ENCODE measurements at regions not wholly inside any gene's neighbourhood (a gene's known extent, or its start where the extent isn't known, plus 50 kb on each side); places are given as distances from the start of the nearest gene placed in this dataset.
"Not testable (repeated sequence)": the region's sequence is repeated elsewhere in the genome, so short reads cannot be mapped to it uniquely, and the experiment has no call there.

- Histone ChIP-seq H3K27me3 (ENCODE audit: control insufficient read depth, insufficient read depth, low read length) (no peaks in the 10 kb centered on the region), H3K9me3 (ENCODE audit: control insufficient read depth, insufficient read depth, low read length) (no peaks in the 10 kb centered on the region), H3K36me3 (ENCODE audit: control insufficient read depth, insufficient read depth, low read length) (no peaks in the 10 kb centered on the region), H3K4me3 (ENCODE audit: low read depth, low read length) (no peak overlapping the region), H3K9ac (ENCODE audit: low read depth, low read length) (no peak overlapping the region), H3K4me1 (ENCODE audit: control insufficient read depth, insufficient read depth, low read length) (no peaks in the 10 kb centered on the region)
These were observed 412.1 kb downstream of the SMARCA1 start for GRCh38 chrX:129111081-129111798.

GRCh38 chrX:129108936-129109335 lies 414.4 kb downstream of the SMARCA1 start:
- Histone ChIP-seq H3K36me3 (ENCODE audit: control insufficient read depth, insufficient read depth, low read length) (no peaks in the 10 kb centered on the region), H3K4me3 (ENCODE audit: low read depth, low read length) (no peak overlapping the region), H3K4me1 (ENCODE audit: control insufficient read depth, insufficient read depth, low read length) (no peaks in the 10 kb centered on the region), H3K9ac (ENCODE audit: low read depth, low read length) (no peak overlapping the region), H3K27me3 (ENCODE audit: control insufficient read depth, insufficient read depth, low read length) (no peaks in the 10 kb centered on the region), H3K9me3 (ENCODE audit: control insufficient read depth, insufficient read depth, low read length) (no peaks in the 10 kb centered on the region)

GRCh38 chrX:129099207-129099606 lies 424.1 kb downstream of the SMARCA1 start:
- H3K9ac ChIP-seq (ENCODE audit: low read depth, low read length): no peak overlapping the region
- H3K36me3 ChIP-seq (ENCODE audit: control insufficient read depth, insufficient read depth, low read length): no peaks in the 10 kb centered on the region
- H3K4me1 ChIP-seq (ENCODE audit: control insufficient read depth, insufficient read depth, low read length): peaks cover 6% of the 10 kb centered on the region
- H3K4me3 ChIP-seq (ENCODE audit: low read depth, low read length): no peak overlapping the region
- no peaks in the 10 kb centered on the region for H3K27me3 ChIP-seq (ENCODE audit: control insufficient read depth, insufficient read depth, low read length)
- no peaks in the 10 kb centered on the region for H3K9me3 ChIP-seq (ENCODE audit: control insufficient read depth, insufficient read depth, low read length)

GRCh38 chrX:129097668-129098067 lies 425.6 kb downstream of the SMARCA1 start:
- H3K4me3 ChIP-seq (ENCODE audit: low read depth, low read length): no peak overlapping the region
- no peak overlapping the region for H3K9ac ChIP-seq (ENCODE audit: low read depth, low read length)
- no peaks in the 10 kb centered on the region for H3K36me3 ChIP-seq (ENCODE audit: control insufficient read depth, insufficient read depth, low read length)
- no peaks in the 10 kb centered on the region for H3K27me3 ChIP-seq (ENCODE audit: control insufficient read depth, insufficient read depth, low read length)
- H3K4me1 ChIP-seq (ENCODE audit: control insufficient read depth, insufficient read depth, low read length): peaks cover 11% of the 10 kb centered on the region
- H3K9me3 ChIP-seq (ENCODE audit: control insufficient read depth, insufficient read depth, low read length): no peaks in the 10 kb centered on the region

- H3K4me3 ChIP-seq (ENCODE audit: low read depth, low read length): no peak overlapping the region
- H3K4me1 ChIP-seq (ENCODE audit: control insufficient read depth, insufficient read depth, low read length): peaks cover 37% of the 10 kb centered on the region
- no peaks in the 10 kb centered on the region for H3K9me3 ChIP-seq (ENCODE audit: control insufficient read depth, insufficient read depth, low read length)
- H3K27me3 ChIP-seq (ENCODE audit: control insufficient read depth, insufficient read depth, low read length): no peaks in the 10 kb centered on the region
- H3K36me3 ChIP-seq (ENCODE audit: control insufficient read depth, insufficient read depth, low read length): no peaks in the 10 kb centered on the region
- H3K9ac ChIP-seq (ENCODE audit: low read depth, low read length): no peak overlapping the region
These were observed 429.6 kb downstream of the SMARCA1 start for GRCh38 chrX:129093706-129094105.

GRCh38 chrX:129092757-129093156 lies 430.5 kb downstream of the SMARCA1 start:
- H3K27me3 ChIP-seq (ENCODE audit: control insufficient read depth, insufficient read depth, low read length): no peaks in the 10 kb centered on the region

GRCh38 chrX:129092242-129092641 lies 431.0 kb downstream of the SMARCA1 start:
- H3K4me1 ChIP-seq (ENCODE audit: control insufficient read depth, insufficient read depth, low read length): peaks cover 37% of the 10 kb centered on the region
- H3K9me3 ChIP-seq (ENCODE audit: control insufficient read depth, insufficient read depth, low read length): no peaks in the 10 kb centered on the region
- H3K27me3 ChIP-seq (ENCODE audit: control insufficient read depth, insufficient read depth, low read length): no peaks in the 10 kb centered on the region
- no peaks in the 10 kb centered on the region for H3K36me3 ChIP-seq (ENCODE audit: control insufficient read depth, insufficient read depth, low read length)
- H3K9ac ChIP-seq (ENCODE audit: low read depth, low read length): no peak overlapping the region
- H3K4me3 ChIP-seq (ENCODE audit: low read depth, low read length): peak overlapping the region; percentile 42

More at GRCh38 chrX:129092757-129093156, 430.5 kb downstream of the SMARCA1 start:
- Histone ChIP-seq H3K4me3 (ENCODE audit: low read depth, low read length) (no peak overlapping the region), H3K36me3 (ENCODE audit: control insufficient read depth, insufficient read depth, low read length) (no peaks in the 10 kb centered on the region), H3K9me3 (ENCODE audit: control insufficient read depth, insufficient read depth, low read length) (no peaks in the 10 kb centered on the region), H3K4me1 (ENCODE audit: control insufficient read depth, insufficient read depth, low read length) (peaks cover 37% of the 10 kb centered on the region), H3K9ac (ENCODE audit: low read depth, low read length) (no peak overlapping the region)

- Histone ChIP-seq H3K36me3 (ENCODE audit: control insufficient read depth, insufficient read depth, low read length) (no peaks in the 10 kb centered on the region), H3K9me3 (ENCODE audit: control insufficient read depth, insufficient read depth, low read length) (no peaks in the 10 kb centered on the region), H3K27me3 (ENCODE audit: control insufficient read depth, insufficient read depth, low read length) (no peaks in the 10 kb centered on the region), H3K9ac (ENCODE audit: low read depth, low read length) (peak overlapping the region; percentile 74), H3K4me3 (ENCODE audit: low read depth, low read length) (peak overlapping the region; percentile 42), H3K4me1 (ENCODE audit: control insufficient read depth, insufficient read depth, low read length) (peaks cover 37% of the 10 kb centered on the region)
These were observed 432.2 kb downstream of the SMARCA1 start for GRCh38 chrX:129091097-129091496.

- Histone ChIP-seq H3K9me3 (ENCODE audit: control insufficient read depth, insufficient read depth, low read length) (no peaks in the 10 kb centered on the region), H3K4me3 (ENCODE audit: low read depth, low read length) (no peak overlapping the region), H3K27me3 (ENCODE audit: control insufficient read depth, insufficient read depth, low read length) (no peaks in the 10 kb centered on the region), H3K9ac (ENCODE audit: low read depth, low read length) (no peak overlapping the region), H3K4me1 (ENCODE audit: control insufficient read depth, insufficient read depth, low read length) (peaks cover 27% of the 10 kb centered on the region), H3K36me3 (ENCODE audit: control insufficient read depth, insufficient read depth, low read length) (peaks cover 2% of the 10 kb centered on the region)
These were observed 436.5 kb downstream of the SMARCA1 start for GRCh38 chrX:129086802-129087201.

GRCh38 chrX:129084291-129084690 lies 439.0 kb downstream of the SMARCA1 start:
- not testable (repeated sequence) for H3K4me3 ChIP-seq (ENCODE audit: low read depth, low read length); H3K4me1 ChIP-seq (ENCODE audit: control insufficient read depth, insufficient read depth, low read length); H3K9me3 ChIP-seq (ENCODE audit: control insufficient read depth, insufficient read depth, low read length); H3K9ac ChIP-seq (ENCODE audit: low read depth, low read length); H3K27me3 ChIP-seq (ENCODE audit: control insufficient read depth, insufficient read depth, low read length); H3K36me3 ChIP-seq (ENCODE audit: control insufficient read depth, insufficient read depth, low read length)

GRCh38 chrX:129077424-129078170 lies 445.7 kb downstream of the SMARCA1 start:
- Histone ChIP-seq H3K9me3 (ENCODE audit: control insufficient read depth, insufficient read depth, low read length) (peaks cover 3% of the 10 kb centered on the region), H3K36me3 (ENCODE audit: control insufficient read depth, insufficient read depth, low read length) (no peaks in the 10 kb centered on the region), H3K27me3 (ENCODE audit: control insufficient read depth, insufficient read depth, low read length) (no peaks in the 10 kb centered on the region), H3K4me3 (ENCODE audit: low read depth, low read length) (no peak overlapping the region), H3K4me1 (ENCODE audit: control insufficient read depth, insufficient read depth, low read length) (no peaks in the 10 kb centered on the region), H3K9ac (ENCODE audit: low read depth, low read length) (no peak overlapping the region)

- Histone ChIP-seq H3K9ac (ENCODE audit: low read depth, low read length) (no peak overlapping the region), H3K36me3 (ENCODE audit: control insufficient read depth, insufficient read depth, low read length) (no peaks in the 10 kb centered on the region), H3K9me3 (ENCODE audit: control insufficient read depth, insufficient read depth, low read length) (no peaks in the 10 kb centered on the region), H3K4me3 (ENCODE audit: low read depth, low read length) (no peak overlapping the region), H3K27me3 (ENCODE audit: control insufficient read depth, insufficient read depth, low read length) (no peaks in the 10 kb centered on the region), H3K4me1 (ENCODE audit: control insufficient read depth, insufficient read depth, low read length) (peaks cover 6% of the 10 kb centered on the region)
These were observed 451.9 kb downstream of the SMARCA1 start for GRCh38 chrX:129071390-129071789.

Data from iPS-15b (cell line).